ENCODE measurements at regions not wholly inside any gene's neighbourhood (a gene's known extent, or its start where the extent isn't known, plus 50 kb on each side); places are given as distances from the start of the nearest gene placed in this dataset.

- DNase-seq (no peak), ATAC-seq (no peak)
- no peaks in the 10 kb centered on the region for H3K36me3 ChIP-seq (ENCODE audit: low read depth)
- no peak overlapping the region for H3K4me3 ChIP-seq
- H3K4me1 ChIP-seq (ENCODE audit: low read depth) = no peaks in the 10 kb centered on the region
- TF ChIP-seq CTCF (IDR thresholded peaks at IDR 0.05) = no peak
- intact Hi-C loops (cut with DNase I, micrococcal nuclease) = no loop called here
- H3K9me3 ChIP-seq = no peaks in the 10 kb centered on the region
Observed at GRCh38 chr2:62564380-62565137, 58.6 kb upstream of the TMEM17 start.

- H3K9me3 ChIP-seq = no peaks in the 10 kb centered on the region
- no peak for TF ChIP-seq CTCF (IDR thresholded peaks at IDR 0.05)
- intact Hi-C loops (cut with DNase I, micrococcal nuclease) = no loop called here
- H3K4me1 ChIP-seq (ENCODE audit: low read depth) = no peaks in the 10 kb centered on the region
- DNase-seq = no peak
- H3K36me3 ChIP-seq (ENCODE audit: low read depth) = no peaks in the 10 kb centered on the region
- ATAC-seq = no peak
- H3K4me3 ChIP-seq = no peak overlapping the region
Observed at GRCh38 chr2:62561586-62561985, 55.6 kb upstream of the TMEM17 start.

DNA sequence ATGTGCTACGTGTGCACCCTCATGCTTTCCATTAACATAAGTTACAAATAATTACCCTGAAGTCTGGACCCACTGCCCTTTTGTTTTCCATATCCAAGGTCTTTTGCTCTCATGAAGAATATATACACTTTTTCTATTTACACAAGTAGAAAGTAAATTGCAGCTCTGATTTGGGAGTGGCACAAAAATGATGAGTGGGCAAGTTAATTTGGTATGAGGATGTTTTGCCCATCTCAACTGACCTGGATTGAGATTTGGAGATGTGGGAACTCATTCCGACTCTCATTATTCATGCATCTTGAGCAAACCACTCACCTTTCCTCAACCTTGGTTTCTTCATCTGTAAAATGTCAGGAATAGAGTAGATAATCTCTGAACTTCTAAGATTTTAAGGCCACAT lies 53.6 kb upstream of the TMEM17 start:
- no peak for DNase-seq
- H3K9me3 ChIP-seq = no peaks in the 10 kb centered on the region
- intact Hi-C loops (cut with DNase I, micrococcal nuclease) = no loop called here
- ATAC-seq = no peak
- H3K4me1 ChIP-seq (ENCODE audit: low read depth) = no peaks in the 10 kb centered on the region
- TF ChIP-seq CTCF (IDR thresholded peaks at IDR 0.05) = no peak
- no peak overlapping the region for H3K4me3 ChIP-seq
- no peaks in the 10 kb centered on the region for H3K36me3 ChIP-seq (ENCODE audit: low read depth)

DNA sequence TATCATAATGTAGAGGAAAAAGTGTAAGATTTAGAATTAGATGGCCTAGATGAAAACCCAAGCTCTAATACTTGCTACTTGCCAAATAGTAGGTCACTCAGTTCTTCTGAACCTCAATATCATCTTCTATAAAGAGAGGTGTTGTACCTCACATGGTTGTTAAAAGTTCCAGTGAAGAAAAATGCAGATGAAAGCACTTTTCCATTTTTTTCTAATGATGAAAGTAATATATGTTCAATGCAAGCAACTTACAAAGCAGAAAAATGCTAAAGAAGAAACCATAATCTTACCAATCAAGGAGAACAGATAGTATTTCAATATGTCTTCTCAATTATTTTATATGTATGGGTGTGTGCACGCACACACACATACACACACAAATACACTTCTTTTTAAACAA lies 52.7 kb upstream of the TMEM17 start:
- TF ChIP-seq CTCF (IDR thresholded peaks at IDR 0.05) = no peak
- Histone ChIP-seq H3K4me1 (ENCODE audit: low read depth) (no peaks in the 10 kb centered on the region), H3K9me3 (no peaks in the 10 kb centered on the region), H3K4me3 (no peak overlapping the region), H3K36me3 (ENCODE audit: low read depth) (no peaks in the 10 kb centered on the region)
- ATAC-seq = no peak
- intact Hi-C loops (cut with DNase I, micrococcal nuclease) = no loop called here
- no peak for DNase-seq

GRCh38 chr2:62556086-62556485 lies 50.1 kb upstream of the TMEM17 start:
- H3K9me3 ChIP-seq = no peaks in the 10 kb centered on the region
- no peak for ATAC-seq
- no peak for TF ChIP-seq CTCF (IDR thresholded peaks at IDR 0.05)
- H3K36me3 ChIP-seq (ENCODE audit: low read depth) = no peaks in the 10 kb centered on the region
- no peaks in the 10 kb centered on the region for H3K4me1 ChIP-seq (ENCODE audit: low read depth)
- H3K4me3 ChIP-seq = no peak overlapping the region
- intact Hi-C loops (cut with DNase I, micrococcal nuclease) = no loop called here
- no peak for DNase-seq

All from mucosa of descending colon (tissue), 3 donors.